SKM-1 treated with dmso at 0.1 percent for 144 hours (cell line): ENCODE measurements at regions not wholly inside any gene's neighbourhood (a gene's known extent, or its start where the extent isn't known, plus 50 kb on each side); places are given as distances from the start of the nearest gene placed in this dataset.
"Not testable (repeated sequence)": the region's sequence is repeated elsewhere in the genome, so short reads cannot be mapped to it uniquely, and the experiment has no call there.

Experiments
- DNase-seq: peaks from one replicate; lab custom pipeline; 2025; ENCODE audit not compliant: unreplicated experiment; lab: John Stamatoyannopoulos, UW

- DNase-seq = not testable (repeated sequence)
These were observed 122.1 kb downstream of the SPAG6 start for GRCh38 chr10:22467393-22467792.

GRCh38 chr10:22468570-22469320 is 123.4 kb downstream of the SPAG6 start:
- DNase-seq = no peak

- DNase-seq = no peak
These were observed 127.7 kb downstream of the SPAG6 start for GRCh38 chr10:22473044-22473443.

GRCh38 chr10:22473459-22473858 is 128.2 kb downstream of the SPAG6 start:
- DNase-seq = no peak

DNA sequence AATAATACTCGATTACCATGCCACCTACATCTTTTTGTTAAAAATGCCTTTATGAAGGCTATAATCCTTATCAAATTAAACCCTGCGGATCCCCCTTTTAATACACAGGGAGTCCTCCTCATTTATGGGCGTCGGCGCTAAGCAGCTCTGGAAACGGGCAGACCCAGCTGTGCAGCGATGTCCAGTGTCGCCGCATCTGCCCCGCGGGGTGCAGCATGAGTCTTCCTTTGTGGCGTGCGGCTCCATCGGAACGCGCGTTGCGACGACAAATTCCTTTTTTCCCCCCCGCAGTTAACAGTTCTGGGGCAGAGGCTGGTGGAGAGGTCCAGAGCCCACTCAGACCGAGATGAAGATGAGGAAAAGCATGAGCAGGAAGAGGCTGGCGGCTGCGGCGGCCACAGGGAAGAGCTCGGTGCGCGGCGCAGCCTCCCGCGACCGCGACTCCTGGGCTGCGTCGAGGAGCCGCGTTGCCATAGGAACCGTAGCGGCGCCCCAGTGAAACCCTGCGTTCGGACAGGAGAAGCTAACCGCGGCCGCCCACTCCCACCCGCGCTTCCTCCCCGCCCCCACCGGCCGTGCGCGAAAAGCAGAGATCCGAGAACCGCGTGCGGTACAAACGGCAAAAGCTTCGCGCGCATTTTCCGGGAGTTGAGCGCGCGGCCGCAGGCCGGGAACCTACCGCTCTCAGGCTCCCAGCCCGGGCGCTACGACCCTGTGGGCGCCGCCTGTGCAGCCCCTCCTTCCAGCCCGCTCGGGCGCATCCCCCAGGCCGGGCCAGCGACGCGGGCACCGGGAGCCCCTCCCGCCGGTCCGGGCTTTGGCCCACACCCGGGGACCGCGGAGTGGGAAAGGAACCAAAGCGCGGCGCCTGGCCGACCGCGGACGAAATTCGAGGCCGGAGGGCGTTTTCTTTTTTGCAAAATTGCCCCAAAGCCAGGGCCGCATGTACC is 130.6 kb downstream of the SPAG6 start:
- no peak for DNase-seq

GRCh38 chr10:22476601-22477321 is 131.5 kb downstream of the SPAG6 start:
- no peak for DNase-seq

GRCh38 chr10:22477334-22478287 is 132.3 kb downstream of the SPAG6 start:
- DNase-seq = no peak

DNA sequence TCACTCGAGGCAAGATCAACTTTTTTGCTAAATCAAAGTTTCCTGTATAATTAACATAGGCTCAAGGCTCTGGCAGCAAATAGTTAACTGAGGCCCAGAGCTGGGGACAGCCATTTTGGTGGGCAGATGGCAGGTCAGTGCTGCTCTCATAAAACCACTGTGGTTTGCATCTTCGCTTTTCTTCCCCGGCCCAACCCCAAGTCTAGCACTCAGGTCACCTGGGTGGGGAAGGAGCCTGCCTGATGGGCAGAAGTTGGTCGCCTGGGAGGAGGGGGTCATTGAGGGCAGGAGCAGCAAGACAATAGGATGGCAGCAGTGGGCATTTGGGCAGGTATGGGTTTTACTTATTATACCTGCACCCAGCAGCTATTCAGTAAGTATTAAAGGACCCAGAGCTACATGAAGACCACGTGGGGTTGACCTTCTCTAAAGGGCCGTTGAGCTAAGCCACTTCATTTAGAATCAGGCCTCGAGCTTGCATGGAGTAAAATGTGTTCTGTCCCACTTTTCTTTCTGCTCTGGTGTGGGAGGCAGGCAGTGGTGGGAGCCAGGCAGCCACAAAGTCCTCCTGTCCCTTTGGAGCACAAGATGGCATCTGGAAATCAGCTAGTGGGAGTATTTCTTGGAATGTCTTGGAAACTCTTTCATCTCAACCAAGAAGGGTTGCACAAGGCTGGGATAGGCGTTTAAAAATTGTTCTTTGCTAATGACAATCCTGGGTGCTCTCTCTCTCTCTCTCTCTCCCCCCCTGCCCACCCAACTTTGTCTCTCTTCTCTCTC is 133.4 kb downstream of the SPAG6 start:
- DNase-seq = no peak

DNA sequence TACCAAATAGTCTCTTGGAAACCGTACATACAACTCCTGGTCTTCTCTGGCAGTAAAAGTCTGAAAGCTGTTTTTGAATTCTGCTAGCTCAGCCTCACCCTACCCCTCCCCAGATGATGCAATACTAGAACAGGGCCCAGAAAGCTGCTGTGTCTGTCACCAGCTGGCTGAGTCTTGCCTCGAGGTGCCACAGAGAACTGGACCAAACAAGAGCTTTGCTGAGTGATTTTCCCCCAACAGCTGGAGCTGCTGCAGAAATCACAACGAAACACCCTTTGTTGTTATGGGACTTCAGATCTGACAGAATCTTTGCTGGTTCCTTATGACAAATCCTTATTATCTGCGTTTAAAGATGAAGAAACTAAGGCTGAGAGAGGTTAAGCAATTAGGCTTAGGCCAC is 134.1 kb downstream of the SPAG6 start:
- peak; percentile 1 for DNase-seq

GRCh38 chr10:22481106-22481505 is 135.8 kb downstream of the SPAG6 start:
- DNase-seq = no peak

- DNase-seq = no peak
These were observed 136.6 kb downstream of the SPAG6 start for GRCh38 chr10:22481687-22482539.

- DNase-seq = no peak
These were observed 137.8 kb downstream of the SPAG6 start for GRCh38 chr10:22483132-22483531.
